ENCODE measurements at regions not wholly inside any gene's neighbourhood (a gene's known extent, or its start where the extent isn't known, plus 50 kb on each side); places are given as distances from the start of the nearest gene placed in this dataset.
"Not testable (repeated sequence)": the region's sequence is repeated elsewhere in the genome, so short reads cannot be mapped to it uniquely, and the experiment has no call there.

- H3K4me3 Mint-ChIP-seq = peak overlapping the region; percentile 43
- H3K27ac Mint-ChIP-seq = peak overlapping the region; percentile 77
- H3K36me3 Mint-ChIP-seq; H3K9me3 Mint-ChIP-seq (ENCODE audit: low read depth): not testable (repeated sequence)
- H3K27me3 Mint-ChIP-seq = peaks cover 38% of the 10 kb centered on the region
- peaks cover 21% of the 10 kb centered on the region for H3K4me1 Mint-ChIP-seq
- peak; percentile 83 for ATAC-seq
- CTCF ChIA-PET = interaction anchor here (0.7 to 1.7 kb wide), 2 partner anchors 22 to 67 kb away, joined by 3 read pairs; no protein-coding TSS in a partner anchor
- DNase-seq = peak; percentile 87
Observed at GRCh38 chr6:20023549-20024315, 186.6 kb downstream of the ID4 start.

- Mint-ChIP-seq H3K27ac (peak overlapping the region; percentile 77), H3K4me3 (peak overlapping the region; percentile 43), H3K4me1 (peaks cover 21% of the 10 kb centered on the region), H3K36me3 (no peaks in the 10 kb centered on the region), H3K9me3 (ENCODE audit: low read depth) (no peaks in the 10 kb centered on the region), H3K27me3 (peaks cover 34% of the 10 kb centered on the region)
- CTCF ChIA-PET = interaction anchor here (0.7 to 1.7 kb wide), 2 partner anchors 23 to 67 kb away, joined by 3 read pairs; no protein-coding TSS in a partner anchor
- ATAC-seq = peak; percentile 45
- DNase-seq = no peak
Observed at GRCh38 chr6:20024316-20024673, 187.1 kb downstream of the ID4 start.

GRCh38 chr6:20024978-20025377 is 187.3 kb downstream of the MBOAT1 start:
- H3K4me1 Mint-ChIP-seq = peaks cover 21% of the 10 kb centered on the region
- H3K27ac Mint-ChIP-seq = no peak overlapping the region
- H3K36me3 Mint-ChIP-seq = no peaks in the 10 kb centered on the region
- peaks cover 38% of the 10 kb centered on the region for H3K27me3 Mint-ChIP-seq
- no peak for ATAC-seq
- H3K9me3 Mint-ChIP-seq (ENCODE audit: low read depth) = no peaks in the 10 kb centered on the region
- DNase-seq = no peak
- H3K4me3 Mint-ChIP-seq = no peak overlapping the region
- CTCF ChIA-PET = interaction anchor here (0.6 kb wide), 1 partner anchor 31 kb away, joined by 3 read pairs; no protein-coding TSS in a partner anchor

- no peak overlapping the region for H3K27ac Mint-ChIP-seq
- H3K9me3 Mint-ChIP-seq (ENCODE audit: low read depth) = no peaks in the 10 kb centered on the region
- CTCF ChIA-PET = interaction anchor here (0.6 kb wide), 1 partner anchor 31 kb away, joined by 3 read pairs; no protein-coding TSS in a partner anchor
- peaks cover 21% of the 10 kb centered on the region for H3K4me1 Mint-ChIP-seq
- H3K27me3 Mint-ChIP-seq = peaks cover 42% of the 10 kb centered on the region
- H3K4me3 Mint-ChIP-seq = no peak overlapping the region
- no peaks in the 10 kb centered on the region for H3K36me3 Mint-ChIP-seq
- ATAC-seq = no peak
- no peak for DNase-seq
Observed at GRCh38 chr6:20025681-20026080, 186.6 kb downstream of the MBOAT1 start.

GRCh38 chr6:20028143-20028542 is 184.1 kb downstream of the MBOAT1 start:
- peaks cover 21% of the 10 kb centered on the region for H3K4me1 Mint-ChIP-seq
- H3K36me3 Mint-ChIP-seq = no peaks in the 10 kb centered on the region
- no peak overlapping the region for H3K27ac Mint-ChIP-seq
- CTCF ChIA-PET = no interaction called here
- DNase-seq = no peak
- peaks cover 33% of the 10 kb centered on the region for H3K27me3 Mint-ChIP-seq
- H3K9me3 Mint-ChIP-seq (ENCODE audit: low read depth) = no peaks in the 10 kb centered on the region
- H3K4me3 Mint-ChIP-seq = no peak overlapping the region
- ATAC-seq = no peak

GRCh38 chr6:20028562-20028961 is 183.7 kb downstream of the MBOAT1 start:
- ATAC-seq (no peak), DNase-seq (no peak)
- H3K27ac Mint-ChIP-seq = no peak overlapping the region
- H3K9me3 Mint-ChIP-seq (ENCODE audit: low read depth) = no peaks in the 10 kb centered on the region
- H3K27me3 Mint-ChIP-seq = peaks cover 33% of the 10 kb centered on the region
- CTCF ChIA-PET = no interaction called here
- H3K4me3 Mint-ChIP-seq = no peak overlapping the region
- peaks cover 17% of the 10 kb centered on the region for H3K4me1 Mint-ChIP-seq
- no peaks in the 10 kb centered on the region for H3K36me3 Mint-ChIP-seq

GRCh38 chr6:20029979-20030378 is 182.3 kb downstream of the MBOAT1 start:
- no peak overlapping the region for H3K4me3 Mint-ChIP-seq
- no peaks in the 10 kb centered on the region for H3K36me3 Mint-ChIP-seq
- peaks cover 26% of the 10 kb centered on the region for H3K27me3 Mint-ChIP-seq
- CTCF ChIA-PET = no interaction called here
- no peak overlapping the region for H3K27ac Mint-ChIP-seq
- ATAC-seq (no peak), DNase-seq (no peak)
- no peaks in the 10 kb centered on the region for H3K9me3 Mint-ChIP-seq (ENCODE audit: low read depth)
- peaks cover 5% of the 10 kb centered on the region for H3K4me1 Mint-ChIP-seq

GRCh38 chr6:20031342-20031741 is 180.9 kb downstream of the MBOAT1 start:
- H3K4me1 Mint-ChIP-seq = no peaks in the 10 kb centered on the region
- no peak overlapping the region for H3K27ac Mint-ChIP-seq
- no peaks in the 10 kb centered on the region for H3K36me3 Mint-ChIP-seq
- CTCF ChIA-PET = no interaction called here
- no peak overlapping the region for H3K4me3 Mint-ChIP-seq
- peaks cover 20% of the 10 kb centered on the region for H3K27me3 Mint-ChIP-seq
- no peaks in the 10 kb centered on the region for H3K9me3 Mint-ChIP-seq (ENCODE audit: low read depth)
- DNase-seq (no peak), ATAC-seq (no peak)

GRCh38 chr6:20033697-20034407 is 178.4 kb downstream of the MBOAT1 start:
- no peak for ATAC-seq
- no peaks in the 10 kb centered on the region for H3K36me3 Mint-ChIP-seq
- H3K9me3 Mint-ChIP-seq (ENCODE audit: low read depth) = no peaks in the 10 kb centered on the region
- peaks cover 16% of the 10 kb centered on the region for H3K27me3 Mint-ChIP-seq
- H3K27ac Mint-ChIP-seq = no peak overlapping the region
- no peak overlapping the region for H3K4me3 Mint-ChIP-seq
- DNase-seq = no peak
- H3K4me1 Mint-ChIP-seq = peaks cover 1% of the 10 kb centered on the region
- CTCF ChIA-PET = no interaction called here

- no peak overlapping the region for H3K4me3 Mint-ChIP-seq
- DNase-seq (no peak), ATAC-seq (no peak)
- peaks cover 16% of the 10 kb centered on the region for H3K27me3 Mint-ChIP-seq
- H3K9me3 Mint-ChIP-seq (ENCODE audit: low read depth) = no peaks in the 10 kb centered on the region
- peaks cover 1% of the 10 kb centered on the region for H3K4me1 Mint-ChIP-seq
- CTCF ChIA-PET = no interaction called here
- no peak overlapping the region for H3K27ac Mint-ChIP-seq
- H3K36me3 Mint-ChIP-seq = no peaks in the 10 kb centered on the region
Observed at GRCh38 chr6:20034408-20034769, 177.9 kb downstream of the MBOAT1 start.

GRCh38 chr6:20036141-20036677 is 176.1 kb downstream of the MBOAT1 start:
- Mint-ChIP-seq H3K4me3 (no peak overlapping the region), H3K27ac (no peak overlapping the region), H3K9me3 (ENCODE audit: low read depth) (no peaks in the 10 kb centered on the region), H3K36me3 (no peaks in the 10 kb centered on the region), H3K4me1 (peaks cover 1% of the 10 kb centered on the region), H3K27me3 (peaks cover 7% of the 10 kb centered on the region)
- ATAC-seq (no peak), DNase-seq (no peak)
- CTCF ChIA-PET = no interaction called here

GRCh38 chr6:20038410-20039204 is 173.7 kb downstream of the MBOAT1 start:
- peaks cover 4% of the 10 kb centered on the region for H3K27me3 Mint-ChIP-seq
- H3K4me1 Mint-ChIP-seq = peaks cover 1% of the 10 kb centered on the region
- H3K4me3 Mint-ChIP-seq = no peak overlapping the region
- H3K9me3 Mint-ChIP-seq (ENCODE audit: low read depth) = no peaks in the 10 kb centered on the region
- CTCF ChIA-PET = no interaction called here
- ATAC-seq (no peak), DNase-seq (no peak)
- no peak overlapping the region for H3K27ac Mint-ChIP-seq
- no peaks in the 10 kb centered on the region for H3K36me3 Mint-ChIP-seq

GRCh38 chr6:20044883-20045282 is 167.4 kb downstream of the MBOAT1 start:
- DNase-seq = no peak
- no peak for ATAC-seq
- Mint-ChIP-seq H3K9me3 (ENCODE audit: low read depth) (no peaks in the 10 kb centered on the region), H3K27me3 (peaks cover 2% of the 10 kb centered on the region), H3K36me3 (no peaks in the 10 kb centered on the region), H3K27ac (no peak overlapping the region), H3K4me3 (no peak overlapping the region), H3K4me1 (no peaks in the 10 kb centered on the region)
- CTCF ChIA-PET = no interaction called here

Data from activated CD8-positive, alpha-beta memory T cell treated with anti-CD3 and anti-CD28 coated beads, Interleukin-2, amount 10 ng/mL, durations not matched to agents 7 days and 5 days (primary cell).